Thyroid gland (tissue), 4 donors: ENCODE measurements at regions not wholly inside any gene's neighbourhood (a gene's known extent, or its start where the extent isn't known, plus 50 kb on each side); places are given as distances from the start of the nearest gene placed in this dataset.
A peak's percentile ranks its signal among the peaks of the same experiment; 100 is the strongest.
"Not testable (repeated sequence)": the region's sequence is repeated elsewhere in the genome, so short reads cannot be mapped to it uniquely, and the experiment has no call there.

Experiments
- DNase-seq, 2 donors: peaks; one replicate each; pipeline ENCODE4 v3.0.0-alpha.2; 2019
- H3K27ac ChIP-seq, 3 donors: fragments of 200-600 bp; sonication (generic); 1 replicate in 2 of 3; 2 replicates in 1 of 3; pipeline ENCODE4 v1.5.1; 2016 to 2019; ENCODE audit warnings: mild to moderate bottlenecking in 1 of 3, moderate library complexity in 1 of 3
- H3K27me3 ChIP-seq: fragments of 200-600 bp; sonication (generic); one replicate; pipeline ENCODE4 v1.5.1; 2019
- H3K36me3 ChIP-seq, 2 donors: fragments of 200-600 bp; sonication (generic); one replicate each; pipeline ENCODE4 v1.5.1; 2016 to 2019
- H3K4me1 ChIP-seq, 2 donors: fragments of 200-600 bp; sonication (generic); one replicate each; pipeline ENCODE4 v1.5.1; 2017 to 2019
- H3K4me3 ChIP-seq, 3 donors: fragments of 200-600 bp; sonication (generic); replicated peaks in 1 of 3; 1 replicate in 2 of 3; 2 replicates in 1 of 3; pipeline ENCODE4 v1.5.1; 2016; ENCODE audit warnings: mild to moderate bottlenecking in 1 of 3
- H3K9me3 ChIP-seq: fragments of 200-600 bp; sonication (generic); one replicate; pipeline ENCODE4 v1.5.1; 2017
- WGBS, 2 donors: methylation state at CpG; one replicate each; pipeline ENCODE4 v1.1.5; 2017; 5-methylcytosine and 5-hydroxymethylcytosine counted together
- intact Hi-C: fragments of 100-400 bp; cut with DNase I; formaldehyde crosslinking; loops from one replicate; pipeline ENCODE4 v1.15.1; 2023

- WGBS, 2 donors: 60 to 90% methylated on average over 2 of the region's 15 CpGs
- H3K27me3 ChIP-seq, H3K27ac ChIP-seq, DNase-seq, H3K4me1 ChIP-seq, intact Hi-C loops, H3K9me3 ChIP-seq, H3K4me3 ChIP-seq, H3K36me3 ChIP-seq: not testable (repeated sequence)
Observed at GRCh38 chr14:19242529-19242928, 191.6 kb downstream of the POTEG start.

DNA sequence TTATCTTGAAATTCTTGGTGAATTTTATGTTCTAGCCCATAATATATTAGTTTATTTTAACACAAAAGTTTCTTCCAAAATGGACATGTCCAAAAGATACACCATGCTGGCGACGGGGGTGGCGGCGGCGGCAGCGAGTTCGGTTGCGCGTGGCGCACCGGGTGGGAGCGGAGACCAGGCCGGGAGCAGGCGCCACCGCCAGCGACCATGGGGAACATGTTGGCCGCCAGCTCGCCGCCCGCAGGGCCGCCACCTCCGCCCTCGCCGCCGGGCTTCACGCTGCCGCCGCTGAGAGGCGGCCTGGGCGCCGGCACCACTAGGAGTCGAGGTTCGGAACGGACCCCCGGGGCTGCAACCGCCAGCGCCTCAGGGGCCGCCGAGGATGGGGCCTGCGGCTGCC lies 167.2 kb downstream of the POTEG start:
- intact Hi-C loops, H3K27me3 ChIP-seq, H3K9me3 ChIP-seq, H3K4me1 ChIP-seq, DNase-seq, H3K27ac ChIP-seq, H3K4me3 ChIP-seq, H3K36me3 ChIP-seq: not testable (repeated sequence)
- no CpG with 5 or more reads among the region's 40 CpGs for WGBS, 2 donors

DNA sequence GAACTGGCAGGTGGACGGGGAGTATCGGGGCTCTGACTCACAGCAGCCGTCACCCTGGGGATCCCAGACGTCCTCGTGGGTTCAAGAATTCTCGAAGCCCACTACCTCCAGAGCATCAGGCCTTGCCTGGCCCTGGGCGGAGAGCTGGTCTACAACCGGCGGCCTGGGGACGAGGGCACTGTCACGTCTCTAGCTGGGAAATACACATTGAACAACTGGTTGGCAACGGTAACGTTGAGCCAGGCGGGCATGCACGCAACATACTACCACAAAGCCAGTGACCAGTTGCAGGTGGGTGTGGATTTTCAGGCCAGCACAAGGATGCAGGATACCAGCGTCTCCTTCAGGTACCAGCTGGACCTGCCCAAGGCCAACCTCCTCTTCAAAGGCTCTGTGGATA lies 166.5 kb downstream of the POTEG start:
- H3K36me3 ChIP-seq, H3K27ac ChIP-seq, H3K27me3 ChIP-seq, intact Hi-C loops, H3K4me1 ChIP-seq, H3K4me3 ChIP-seq, H3K9me3 ChIP-seq: not testable (repeated sequence)
- WGBS, 2 donors: 89 to 94% methylated on average over 10 to 15 of the region's 16 CpGs
- peak in 1 of 2 donors; percentile 2 for DNase-seq

GRCh38 chr14:19268047-19268627 lies 166.0 kb downstream of the POTEG start:
- H3K27ac ChIP-seq, intact Hi-C loops, H3K9me3 ChIP-seq, H3K4me3 ChIP-seq, H3K36me3 ChIP-seq, H3K4me1 ChIP-seq, DNase-seq, H3K27me3 ChIP-seq: not testable (repeated sequence)
- 80% methylated on average over 4 of the region's 21 CpGs; no CpG with 5 or more reads in 1 of the 2 donors for WGBS, 2 donors

DNA sequence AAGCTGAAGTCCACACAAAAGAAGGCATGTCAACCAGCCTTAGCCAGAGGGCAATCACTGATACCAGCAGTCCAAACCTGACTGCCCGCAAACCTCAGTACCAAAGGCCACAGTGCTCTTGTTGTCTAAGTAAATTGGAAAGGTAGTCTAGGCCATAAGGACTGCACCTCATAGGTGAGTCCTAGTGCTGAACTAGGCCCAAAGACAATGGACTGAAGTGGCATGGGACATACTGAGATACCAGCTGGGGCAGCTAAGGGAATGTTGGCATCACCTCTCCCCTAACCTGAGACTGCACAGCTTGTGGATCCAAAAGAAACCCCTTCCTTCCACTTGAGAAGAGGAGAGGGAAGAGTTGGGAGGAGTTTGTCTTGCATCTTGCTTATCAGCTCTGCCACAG lies 161.9 kb downstream of the POTEG start:
- DNase-seq: not testable (repeated sequence)
- WGBS, 2 donors: no CpG with 5 or more reads among the region's 1 CpG

GRCh38 chr14:19289669-19290068 lies 144.5 kb downstream of the POTEG start:
- H3K27ac ChIP-seq, H3K36me3 ChIP-seq, DNase-seq, H3K27me3 ChIP-seq, intact Hi-C loops, H3K4me1 ChIP-seq, H3K9me3 ChIP-seq, H3K4me3 ChIP-seq: not testable (repeated sequence)
- WGBS, 2 donors: 79 to 88% methylated on average over 3 of the region's 3 CpGs

More for the DNA sequence above, 161.9 kb downstream of the POTEG start:
- H3K27ac ChIP-seq, H3K36me3 ChIP-seq, H3K4me3 ChIP-seq, H3K9me3 ChIP-seq, intact Hi-C loops, H3K27me3 ChIP-seq, H3K4me1 ChIP-seq: not testable (repeated sequence)

DNA sequence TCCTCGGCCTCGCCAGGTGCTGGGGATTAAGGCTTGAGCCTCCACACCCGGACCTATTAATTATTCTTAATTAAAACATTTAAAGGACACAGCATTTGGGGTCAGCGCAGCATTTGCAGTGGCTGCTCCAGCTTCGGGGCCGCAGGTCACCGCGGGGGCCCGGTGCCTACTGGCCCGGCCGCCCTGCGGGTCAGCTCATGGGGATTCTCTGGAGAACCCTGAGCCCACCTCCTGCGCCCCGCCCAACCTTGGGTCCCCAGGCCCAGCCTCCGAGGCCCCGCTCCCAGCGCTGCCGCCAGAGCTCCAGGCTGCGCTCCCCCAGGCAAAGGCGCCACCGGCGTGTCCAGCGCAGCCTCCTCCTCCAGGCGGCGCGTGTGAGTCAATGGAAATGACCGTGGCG lies 133.9 kb downstream of the POTEG start:
- WGBS, 2 donors: no CpG with 5 or more reads among the region's 28 CpGs

GRCh38 chr14:19300838-19301237 lies 133.3 kb downstream of the POTEG start:
- H3K27ac ChIP-seq, H3K36me3 ChIP-seq, DNase-seq, intact Hi-C loops, H3K27me3 ChIP-seq, H3K4me3 ChIP-seq, H3K9me3 ChIP-seq, H3K4me1 ChIP-seq: not testable (repeated sequence)
- 66% methylated on average over 15 of the region's 30 CpGs; no CpG with 5 or more reads in 1 of the 2 donors for WGBS, 2 donors

More for the DNA sequence above, 133.9 kb downstream of the POTEG start:
- H3K27ac ChIP-seq, intact Hi-C loops, DNase-seq, H3K27me3 ChIP-seq, H3K4me3 ChIP-seq, H3K4me1 ChIP-seq, H3K36me3 ChIP-seq, H3K9me3 ChIP-seq: not testable (repeated sequence)

- H3K27ac ChIP-seq, H3K4me1 ChIP-seq, DNase-seq, intact Hi-C loops, H3K27me3 ChIP-seq, H3K36me3 ChIP-seq, H3K4me3 ChIP-seq, H3K9me3 ChIP-seq: not testable (repeated sequence)
- no CpG with 5 or more reads among the region's 4 CpGs for WGBS, 2 donors
Observed at GRCh38 chr14:19303844-19304243, 130.3 kb downstream of the POTEG start.

- H3K9me3 ChIP-seq, H3K4me1 ChIP-seq, intact Hi-C loops, H3K27ac ChIP-seq, H3K4me3 ChIP-seq, H3K27me3 ChIP-seq, DNase-seq, H3K36me3 ChIP-seq: not testable (repeated sequence)
- WGBS, 2 donors: no CpG with 5 or more reads among the region's 1 CpG
Observed at GRCh38 chr14:19304442-19304841, 129.7 kb downstream of the POTEG start.

- H3K9me3 ChIP-seq, H3K27me3 ChIP-seq, intact Hi-C loops, H3K4me1 ChIP-seq, H3K27ac ChIP-seq, DNase-seq, H3K36me3 ChIP-seq, H3K4me3 ChIP-seq: not testable (repeated sequence)
- no CpG with 5 or more reads among the region's 2 CpGs for WGBS, 2 donors
Observed at GRCh38 chr14:19304918-19305317, 129.2 kb downstream of the POTEG start.

DNA sequence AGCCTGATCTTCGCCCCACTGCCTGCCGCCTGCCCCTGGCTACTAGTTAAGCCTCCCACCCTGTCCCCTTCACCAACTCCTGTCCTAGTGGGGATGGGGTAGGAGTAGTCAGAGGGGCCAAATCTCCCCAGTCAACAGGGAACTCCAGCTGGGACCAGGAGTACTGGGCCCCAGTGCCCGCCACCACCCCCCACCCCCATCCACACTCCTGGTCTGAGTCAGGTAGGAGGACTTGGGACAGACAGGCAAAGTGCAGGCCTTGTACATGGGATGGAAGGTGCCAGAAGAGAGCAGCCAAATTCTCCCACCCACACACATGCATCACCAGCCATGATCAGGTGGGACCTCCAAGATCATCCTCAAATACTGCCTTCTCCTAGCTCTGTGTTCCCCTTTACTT lies 128.4 kb downstream of the POTEG start:
- intact Hi-C loops, H3K27me3 ChIP-seq, H3K4me1 ChIP-seq, H3K27ac ChIP-seq, H3K9me3 ChIP-seq, DNase-seq, H3K4me3 ChIP-seq, H3K36me3 ChIP-seq: not testable (repeated sequence)
- no CpG with 5 or more reads among the region's 3 CpGs for WGBS, 2 donors

DNA sequence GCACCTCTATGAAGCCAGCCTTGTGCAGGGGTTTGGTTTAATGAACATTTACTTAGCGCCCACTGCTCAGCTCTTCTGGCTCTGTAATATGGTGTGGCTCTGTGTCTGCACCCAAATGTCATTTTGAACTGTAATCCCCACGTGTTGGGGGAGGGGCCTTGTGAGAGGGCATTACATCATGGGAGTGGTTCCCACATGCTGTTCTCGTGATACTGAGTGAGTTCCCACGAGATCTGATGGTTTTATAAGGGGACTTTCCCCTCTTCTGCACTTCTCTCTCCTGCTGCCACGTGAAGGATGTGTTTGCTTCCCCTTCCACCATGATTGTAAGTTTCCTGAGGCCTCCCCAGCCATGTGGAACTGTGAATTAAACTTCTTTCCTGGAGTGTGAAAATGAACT lies 127.7 kb downstream of the POTEG start:
- H3K4me3 ChIP-seq, H3K4me1 ChIP-seq, DNase-seq, intact Hi-C loops, H3K27me3 ChIP-seq, H3K27ac ChIP-seq, H3K36me3 ChIP-seq, H3K9me3 ChIP-seq: not testable (repeated sequence)
- WGBS, 2 donors: no CpG with 5 or more reads among the region's 5 CpGs

GRCh38 chr14:19311023-19311422 lies 123.1 kb downstream of the POTEG start:
- intact Hi-C loops: not testable (repeated sequence)

More at GRCh38 chr14:19311023-19311422, 123.1 kb downstream of the POTEG start:
- H3K27me3 ChIP-seq, H3K36me3 ChIP-seq, H3K27ac ChIP-seq, DNase-seq, H3K4me3 ChIP-seq, H3K4me1 ChIP-seq, H3K9me3 ChIP-seq: not testable (repeated sequence)
- 18 to 53% methylated on average over 1 of the region's 1 CpG for WGBS, 2 donors
